ENCODE measurements at regions not wholly inside any gene's neighbourhood (a gene's known extent, or its start where the extent isn't known, plus 50 kb on each side); places are given as distances from the start of the nearest gene placed in this dataset.

- peaks cover 0 to 16% (median 12%) of the 10 kb centered on the region in 4 donors for H3K4me1 ChIP-seq
- no peaks in the 10 kb centered on the region for H3K36me3 ChIP-seq
- intact Hi-C loops (cut with DNase I; ENCODE audit: low total_unique reads) (no loop called here), in situ Hi-C loops (cut with MboI; ENCODE audit: low pct_ligation_motif_present in 1 of 4, low pct_unique_long_range_greater_than_20kb in 1 of 4, low sequenced_read_pairs in 3 of 4) (no loop called here)
- no peak for TF ChIP-seq POLR2AphosphoS5 (IDR thresholded peaks at IDR 0.05)
- TF ChIP-seq EP300 (IDR thresholded peaks at IDR 0.05; ENCODE audit: low read depth) = no peak
- TF ChIP-seq CTCF (IDR thresholded peaks at IDR 0.05) = no peak
- no peak for TF ChIP-seq POLR2A (IDR thresholded peaks at IDR 0.05)
- H3K4me3 ChIP-seq = no peak overlapping the region
- 86 to 100% methylated on average over 1 to 27 of the region's 27 CpGs for WGBS, 2 donors (ENCODE audit: low coverage in 1 of 2)
- H3K9me3 ChIP-seq = no peaks in the 10 kb centered on the region
- H3K27me3 ChIP-seq = no peaks in the 10 kb centered on the region
- DNase-seq = no peak
- H3K27ac ChIP-seq = peak overlapping the region in 2 of 4 donors; percentile 1 to 2
Measured at GRCh38 chr21:39087238-39088030, 95.8 kb downstream of the PSMG1 start.

GRCh38 chr21:39086547-39086946 is 96.7 kb downstream of the PSMG1 start:
- TF ChIP-seq POLR2A (IDR thresholded peaks at IDR 0.05) (no peak), POLR2AphosphoS5 (IDR thresholded peaks at IDR 0.05) (no peak), EP300 (IDR thresholded peaks at IDR 0.05; ENCODE audit: low read depth) (no peak), CTCF (IDR thresholded peaks at IDR 0.05) (no peak)
- WGBS, 2 donors (ENCODE audit: low coverage in 1 of 2) = 88 to 91% methylated on average over 7 to 8 of the region's 8 CpGs
- Histone ChIP-seq H3K27ac (no peak overlapping the region), H3K27me3 (no peaks in the 10 kb centered on the region), H3K36me3 (no peaks in the 10 kb centered on the region), H3K4me1 (peaks cover 0 to 25% (median 17%) of the 10 kb centered on the region in 4 donors), H3K9me3 (no peaks in the 10 kb centered on the region), H3K4me3 (no peak overlapping the region)
- intact Hi-C loops (cut with DNase I; ENCODE audit: low total_unique reads) (no loop called here), in situ Hi-C loops (cut with MboI; ENCODE audit: low pct_ligation_motif_present in 1 of 4, low pct_unique_long_range_greater_than_20kb in 1 of 4, low sequenced_read_pairs in 3 of 4) (no loop called here)
- DNase-seq = no peak

- DNase-seq = no peak
- intact Hi-C loops (cut with DNase I; ENCODE audit: low total_unique reads) = no loop called here
- no peak for TF ChIP-seq POLR2AphosphoS5 (IDR thresholded peaks at IDR 0.05)
- no peak for TF ChIP-seq CTCF (IDR thresholded peaks at IDR 0.05)
- TF ChIP-seq POLR2A (IDR thresholded peaks at IDR 0.05) = no peak
- Histone ChIP-seq H3K4me3 (no peak overlapping the region), H3K27ac (no peak overlapping the region), H3K36me3 (no peaks in the 10 kb centered on the region), H3K4me1 (peaks cover 0 to 25% (median 17%) of the 10 kb centered on the region in 4 donors), H3K9me3 (no peaks in the 10 kb centered on the region), H3K27me3 (no peaks in the 10 kb centered on the region)
- 89 to 100% methylated on average over 3 to 6 of the region's 6 CpGs for WGBS, 2 donors (ENCODE audit: low coverage in 1 of 2)
- in situ Hi-C loops (cut with MboI; ENCODE audit: low pct_ligation_motif_present in 1 of 4, low pct_unique_long_range_greater_than_20kb in 1 of 4, low sequenced_read_pairs in 3 of 4) = no loop called here
Measured at GRCh38 chr21:39085843-39086405, 97.3 kb downstream of the PSMG1 start.

GRCh38 chr21:39084979-39085729 is 98.1 kb downstream of the PSMG1 start:
- no peaks in the 10 kb centered on the region for H3K36me3 ChIP-seq
- no peak overlapping the region for H3K27ac ChIP-seq
- WGBS, 2 donors (ENCODE audit: low coverage in 1 of 2) = 68 to 100% methylated on average over 2 to 5 of the region's 5 CpGs
- TF ChIP-seq POLR2A (IDR thresholded peaks at IDR 0.05) (no peak), CTCF (IDR thresholded peaks at IDR 0.05) (no peak)
- no peaks in the 10 kb centered on the region for H3K27me3 ChIP-seq
- H3K4me3 ChIP-seq = no peak overlapping the region
- in situ Hi-C loops (cut with MboI; ENCODE audit: low pct_ligation_motif_present in 1 of 4, low pct_unique_long_range_greater_than_20kb in 1 of 4, low sequenced_read_pairs in 3 of 4) = no loop called here
- intact Hi-C loops (cut with DNase I; ENCODE audit: low total_unique reads) = no loop called here
- no peaks in the 10 kb centered on the region for H3K9me3 ChIP-seq
- DNase-seq = no peak
- peaks cover 0 to 25% (median 17%) of the 10 kb centered on the region in 4 donors for H3K4me1 ChIP-seq
